GM23248 (cell line): ENCODE measurements at regions not wholly inside any gene's neighbourhood (a gene's known extent, or its start where the extent isn't known, plus 50 kb on each side); places are given as distances from the start of the nearest gene placed in this dataset.

Experiments used
- DNase-seq: peaks from one replicate; pipeline ENCODE4 v3.0.0-alpha.2; 2015
- H2AFZ ChIP-seq: fragments of 200-600 bp; sonication (generic); 2 replicates; pipeline ENCODE4 v1.6.1; 2016; ENCODE audit warnings: antibody characterized with exemption
- H3F3A ChIP-seq: fragments of 200-600 bp; sonication (generic); 2 replicates; pipeline ENCODE4 v1.6.1; 2016; ENCODE audit warnings: mild to moderate bottlenecking, antibody characterized with exemption, mixed run types; ENCODE audit not compliant: insufficient read depth
- H3K27ac ChIP-seq: fragments of 200-600 bp; sonication (generic); 2 replicates; pipeline ENCODE4 v1.5.1; 2016; ENCODE audit warnings: mild to moderate bottlenecking
- H3K27me3 ChIP-seq: fragments of 200-600 bp; sonication (generic); replicated peaks from 2 replicates; pipeline ENCODE4 v1.6.1; 2016; ENCODE audit warnings: mild to moderate bottlenecking; ENCODE audit not compliant: insufficient read depth
- H3K36me3 ChIP-seq: fragments of 200-600 bp; sonication (generic); 2 replicates; pipeline ENCODE4 v1.6.1; 2016; ENCODE audit warnings: low read depth, mild to moderate bottlenecking
- H3K4me1 ChIP-seq: fragments of 200-600 bp; sonication (generic); 2 replicates; pipeline ENCODE4 v1.6.1; 2016; ENCODE audit warnings: mild to moderate bottlenecking; ENCODE audit not compliant: insufficient read depth
- H3K4me2 ChIP-seq: fragments of 200-600 bp; sonication (generic); one replicate; pipeline ENCODE4 v1.6.1; 2016; ENCODE audit warnings: mild to moderate bottlenecking; ENCODE audit not compliant: unreplicated experiment
- H3K4me3 ChIP-seq: fragments of 200-600 bp; sonication (generic); 2 replicates; pipeline ENCODE4 v1.5.1; 2016; ENCODE audit warnings: mild to moderate bottlenecking
- H3K79me2 ChIP-seq: fragments of 200-600 bp; sonication (generic); 2 replicates; pipeline ENCODE4 v1.6.1; 2016; ENCODE audit warnings: mild to moderate bottlenecking; ENCODE audit not compliant: insufficient read depth
- H3K9ac ChIP-seq: fragments of 200-600 bp; sonication (generic); 2 replicates; pipeline ENCODE4 v1.6.1; 2016; ENCODE audit warnings: mild to moderate bottlenecking
- H3K9me2 ChIP-seq: fragments of 200-600 bp; sonication (generic); 2 replicates; pipeline ENCODE4 v1.6.1; 2016; ENCODE audit warnings: mixed run types, mild to moderate bottlenecking, moderate library complexity; ENCODE audit not compliant: insufficient read depth
- H3K9me3 ChIP-seq: fragments of 200-600 bp; sonication (generic); one replicate; pipeline ENCODE4 v1.6.1; 2017; ENCODE audit warnings: low read depth
- H4K20me1 ChIP-seq: fragments of 200-600 bp; sonication (generic); 2 replicates; pipeline ENCODE4 v1.6.0; 2016; ENCODE audit not compliant: insufficient read depth
- EZH2 ChIP-seq: fragments of 200-600 bp; sonication (generic); IDR thresholded peaks from 2 replicates; pipeline ENCODE4 v1.6.1; 2018; ENCODE audit warnings: antibody characterized with exemption, mild to moderate bottlenecking; ENCODE audit not compliant: insufficient read depth, poor library complexity, severe bottlenecking
- EZH2phosphoT487 ChIP-seq: fragments of 200-600 bp; sonication (generic); IDR thresholded peaks from 2 replicates; pipeline ENCODE4 v1.6.1; 2018; ENCODE audit warnings: antibody characterized with exemption, moderate library complexity, mild to moderate bottlenecking, low read depth; ENCODE audit not compliant: insufficient read depth
- WGBS, 2 experiments: methylation state at CpG; one replicate each; pipeline ENCODE4 v1.1.6; 2015 to 2017; ENCODE audit warnings: low lambda C conversion rate in 2 of 2, low coverage in 1 of 2; ENCODE audit errors: missing lambda C conversion rate in 2 of 2; 5-methylcytosine and 5-hydroxymethylcytosine counted together
- in situ Hi-C: fragments of 300-500 bp; cut with MboI; formaldehyde crosslinking; loops from 2 replicates; pipeline ENCODE4 v1.15.0; 2020

DNA sequence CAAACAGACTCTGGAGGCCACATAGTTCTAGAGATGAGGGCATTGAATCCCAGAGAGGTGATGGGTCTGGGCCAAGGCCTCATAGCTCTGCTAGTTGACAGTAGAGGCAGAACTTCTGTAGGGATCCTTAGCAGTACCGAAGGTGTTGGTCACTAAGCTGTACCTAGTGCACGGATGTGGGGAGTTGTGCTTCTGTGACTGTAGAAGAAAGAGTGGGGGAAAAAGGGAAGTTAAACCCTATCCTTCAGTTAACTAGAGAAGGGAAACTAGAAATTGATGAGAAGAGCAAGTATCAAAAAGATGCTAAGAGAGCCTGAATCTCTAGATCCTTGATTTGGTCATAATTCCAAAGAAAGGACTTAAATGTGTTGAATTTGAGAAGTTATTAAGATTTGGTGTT is 186.7 kb downstream of the NFKBIZ start:
- Histone ChIP-seq H3K27me3 (no peaks in the 10 kb centered on the region), H3F3A (no peaks in the 10 kb centered on the region), H3K9me3 (no peaks in the 10 kb centered on the region), H3K79me2 (no peaks in the 10 kb centered on the region), H3K27ac (no peak overlapping the region), H2AFZ (no peak overlapping the region), H3K9me2 (peaks cover 3% of the 10 kb centered on the region; the same call in 1 of the 2 replicates), H3K4me2 (no peak overlapping the region), H3K4me3 (no peak overlapping the region), H4K20me1 (no peaks in the 10 kb centered on the region), H3K36me3 (no peaks in the 10 kb centered on the region), H3K4me1 (0 out of 2 replicates have a peak, but pooled peaks cover 3% of the 10 kb centered on the region), H3K9ac (no peak overlapping the region)
- 67 to 75% methylated on average over 2 of the region's 2 CpGs for WGBS, 2 experiments
- in situ Hi-C loops: no loop called here
- no peak for DNase-seq
- no peak for TF ChIP-seq EZH2phosphoT487
- no peak for TF ChIP-seq EZH2

DNA sequence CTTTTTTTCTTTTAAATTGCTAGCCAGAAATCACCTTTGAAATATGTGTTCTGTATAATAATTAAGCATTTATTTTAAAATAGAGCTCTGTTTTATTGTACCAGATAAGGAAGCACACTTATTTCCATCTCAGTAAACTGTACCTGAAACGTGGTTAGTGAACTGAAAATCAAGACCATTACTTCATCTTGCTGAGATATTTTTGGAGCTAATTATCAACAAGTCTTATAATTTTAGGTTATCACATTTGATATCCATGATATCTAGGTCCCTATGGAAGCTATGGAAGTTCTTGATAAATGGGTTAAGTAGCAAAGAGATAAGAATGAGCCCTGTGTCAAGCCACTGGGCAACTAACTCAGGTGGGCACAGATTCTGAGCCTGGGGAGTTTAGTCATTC is 187.2 kb downstream of the NFKBIZ start:
- Histone ChIP-seq H3K27ac (no peak overlapping the region), H3K27me3 (no peaks in the 10 kb centered on the region), H3K4me3 (no peak overlapping the region), H3K9ac (no peak overlapping the region), H3K4me1 (0 out of 2 replicates have a peak, but pooled peaks cover 3% of the 10 kb centered on the region), H4K20me1 (no peaks in the 10 kb centered on the region), H3K36me3 (no peaks in the 10 kb centered on the region), H2AFZ (no peak overlapping the region), H3K4me2 (no peak overlapping the region), H3K9me3 (no peaks in the 10 kb centered on the region), H3F3A (no peaks in the 10 kb centered on the region), H3K79me2 (no peaks in the 10 kb centered on the region), H3K9me2 (peaks cover 3% of the 10 kb centered on the region; the same call in 1 of the 2 replicates)
- in situ Hi-C loops: no loop called here
- no peak for DNase-seq
- 68 to 74% methylated on average over 1 of the region's 1 CpG for WGBS, 2 experiments
- TF ChIP-seq EZH2phosphoT487 (no peak), EZH2 (no peak)

- Histone ChIP-seq H2AFZ (peak overlapping the region; percentile 37; the same call in 1 of the 2 replicates), H4K20me1 (no peaks in the 10 kb centered on the region), H3K4me1 (0 out of 2 replicates have a peak, but pooled peaks cover 3% of the 10 kb centered on the region), H3K9me2 (peaks cover 3% of the 10 kb centered on the region; the same call in 1 of the 2 replicates), H3K9ac (no peak overlapping the region), H3K79me2 (no peaks in the 10 kb centered on the region), H3F3A (no peaks in the 10 kb centered on the region), H3K4me2 (no peak overlapping the region), H3K27ac (no peak overlapping the region), H3K36me3 (no peaks in the 10 kb centered on the region), H3K27me3 (no peaks in the 10 kb centered on the region), H3K4me3 (no peak overlapping the region), H3K9me3 (no peaks in the 10 kb centered on the region)
- no peak for DNase-seq
- in situ Hi-C loops: no loop called here
- TF ChIP-seq EZH2 (no peak), EZH2phosphoT487 (no peak)
- 51 to 72% methylated on average over 2 of the region's 2 CpGs for WGBS, 2 experiments
Measured at GRCh38 chr3:102037209-102037608, 187.9 kb downstream of the NFKBIZ start.

DNA sequence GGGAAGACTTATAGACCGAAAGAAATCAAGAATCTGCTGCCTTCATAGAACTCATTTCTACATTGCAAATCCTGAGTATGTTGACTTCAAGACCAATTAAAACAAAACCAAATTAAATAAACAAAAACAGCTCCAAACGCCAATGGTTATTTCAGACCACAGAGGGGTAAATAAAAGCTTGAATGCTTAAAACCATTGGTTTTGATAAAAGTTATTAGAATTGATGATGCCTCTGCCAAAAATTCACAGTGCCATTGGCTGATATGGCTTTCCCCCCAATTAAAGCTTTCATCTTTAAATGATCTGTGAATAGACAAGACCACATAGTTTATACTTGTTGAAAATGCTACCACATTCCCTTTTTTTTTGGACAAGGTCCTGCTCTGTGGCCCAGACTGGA is 188.5 kb downstream of the NFKBIZ start:
- H3K4me3 ChIP-seq: no peak overlapping the region
- H3K4me1 ChIP-seq: 0 out of 2 replicates have a peak, but pooled peaks cover 3% of the 10 kb centered on the region
- no peaks in the 10 kb centered on the region for H3K9me3 ChIP-seq
- no peak overlapping the region for H3K9ac ChIP-seq
- whole genome bisulfite sequencing, 2 experiments: 45 to 47% methylated on average over 2 of the region's 2 CpGs
- H3K27ac ChIP-seq: no peak overlapping the region
- in situ Hi-C loops: no loop called here
- no peaks in the 10 kb centered on the region for H3K27me3 ChIP-seq
- no peak overlapping the region for H3K4me2 ChIP-seq
- TF ChIP-seq EZH2phosphoT487: no peak
- TF ChIP-seq EZH2: no peak
- DNase-seq: no peak
- peaks cover 3% of the 10 kb centered on the region; the same call in 1 of the 2 replicates for H3K9me2 ChIP-seq
- H2AFZ ChIP-seq: no peak overlapping the region
- no peaks in the 10 kb centered on the region for H3K36me3 ChIP-seq
- H3F3A ChIP-seq: no peaks in the 10 kb centered on the region
- no peaks in the 10 kb centered on the region for H4K20me1 ChIP-seq
- no peaks in the 10 kb centered on the region for H3K79me2 ChIP-seq
